Neural cell (in vitro differentiated cells): ENCODE measurements at regions not wholly inside any gene's neighbourhood (a gene's known extent, or its start where the extent isn't known, plus 50 kb on each side); places are given as distances from the start of the nearest gene placed in this dataset.

Experiments
- H2AFZ ChIP-seq: fragments of 200-600, 300-800 bp; sonication (generic), shearing (Covaris generic); 2 replicates; pipeline ENCODE4 v1.6.0; 2014; ENCODE audit warnings: low read depth, mild to moderate bottlenecking, antibody characterized with exemption, low read length, moderate library complexity
- H3F3A ChIP-seq: fragments of 200-600 bp; shearing (Covaris generic); 2 replicates; pipeline ENCODE4 v1.6.1; 2016; ENCODE audit warnings: mild to moderate bottlenecking, moderate library complexity, mixed read lengths, antibody characterized with exemption, low read length; ENCODE audit not compliant: insufficient read depth, poor library complexity, severe bottlenecking
- H3K27ac ChIP-seq: fragments of 200-600, 300-800 bp; sonication (generic), shearing (Covaris generic); 2 replicates; pipeline ENCODE4 v1.5.1; 2014; ENCODE audit warnings: mild to moderate bottlenecking, low read length, moderate library complexity
- H3K27me3 ChIP-seq: fragments of 300-800, 200-600 bp; sonication (generic), shearing (Covaris generic); 2 replicates; pipeline ENCODE4 v1.6.0; 2014; ENCODE audit warnings: mild to moderate bottlenecking, low read depth, low read length, moderate library complexity; ENCODE audit not compliant: insufficient read depth
- H3K36me3 ChIP-seq: fragments of 300-800, 200-600 bp; sonication (generic), shearing (Covaris generic); 2 replicates; pipeline ENCODE4 v1.5.1; 2014; ENCODE audit warnings: mild to moderate bottlenecking, antibody characterized with exemption, low read length, moderate library complexity; ENCODE audit not compliant: insufficient read depth
- H3K4me2 ChIP-seq: fragments of 300-800, 200-600 bp; sonication (generic), shearing (Covaris generic); 2 replicates; pipeline ENCODE4 v1.6.0; 2014; ENCODE audit warnings: mild to moderate bottlenecking, low read length
- H3K4me3 ChIP-seq: fragments of 300-800, 200-600 bp; sonication (generic), shearing (Covaris generic); 2 replicates; pipeline ENCODE4 v1.5.1; 2014; ENCODE audit warnings: mild to moderate bottlenecking, low read length, moderate library complexity
- H3K79me2 ChIP-seq: fragments of 200-600 bp; shearing (Covaris generic); replicated peaks from 2 replicates; pipeline ENCODE4 v1.6.0; 2014; ENCODE audit warnings: mild to moderate bottlenecking, low read length, moderate library complexity; ENCODE audit not compliant: insufficient read depth
- H3K9ac ChIP-seq: fragments of 300-800, 200-600 bp; sonication (generic), shearing (Covaris generic); 2 replicates; pipeline ENCODE4 v1.6.1; 2016; ENCODE audit warnings: mild to moderate bottlenecking, low read length, mixed read lengths
- H3K9me2 ChIP-seq: fragments of 200-600 bp; shearing (Covaris generic); 2 replicates; pipeline ENCODE4 v1.6.1; 2016; ENCODE audit warnings: mild to moderate bottlenecking, low read length, mixed read lengths; ENCODE audit not compliant: insufficient read depth
- H3K9me3 ChIP-seq: fragments of 200-600, 300-800 bp; sonication (generic), shearing (Covaris generic); 2 replicates; pipeline ENCODE4 v1.6.1; 2016; ENCODE audit warnings: mild to moderate bottlenecking, mixed run types, low read length, moderate library complexity, mixed read lengths
- H4K20me1 ChIP-seq: fragments of 200-600 bp; shearing (Covaris generic); 2 replicates; pipeline ENCODE4 v1.6.1; 2016; ENCODE audit warnings: mild to moderate bottlenecking, mixed run types; ENCODE audit not compliant: insufficient read depth
- EP300 ChIP-seq: fragments of 450-650 bp; conservative IDR thresholded peaks from 2 replicates; pipeline ENCODE4 v1.6.1; 2014; ENCODE audit warnings: antibody characterized with exemption, mild to moderate bottlenecking, moderate library complexity; ENCODE audit not compliant: poor library complexity, severe bottlenecking
- EZH2 ChIP-seq: fragments of 200-600, 300-800 bp; shearing (Covaris generic), sonication (generic); IDR thresholded peaks from 2 replicates; pipeline ENCODE4 v1.6.1; 2014; ENCODE audit warnings: antibody characterized with exemption, low read length, borderline replicate concordance, mild to moderate bottlenecking; ENCODE audit not compliant: insufficient read depth, poor library complexity, severe bottlenecking
- MXI1 ChIP-seq: fragments of 450-650 bp; conservative IDR thresholded peaks from 2 replicates; pipeline ENCODE4 v1.6.1; 2014; ENCODE audit warnings: antibody characterized with exemption, mild to moderate bottlenecking; ENCODE audit not compliant: poor library complexity, severe bottlenecking
- POLR2AphosphoS5 ChIP-seq: IDR thresholded peaks from 2 replicates; pipeline ENCODE4 v1.6.1; 2012
- RAD21 ChIP-seq: fragments of 450-650 bp; conservative IDR thresholded peaks from 2 replicates; pipeline ENCODE4 v1.6.1; 2014; ENCODE audit warnings: antibody characterized with exemption, mild to moderate bottlenecking, moderate library complexity
- SMC3 ChIP-seq: fragments of 450-650 bp; conservative IDR thresholded peaks from 2 replicates; pipeline ENCODE4 v1.6.1; 2014; ENCODE audit warnings: antibody characterized with exemption, mild to moderate bottlenecking, moderate library complexity; ENCODE audit not compliant: poor library complexity
- TAF1 ChIP-seq: IDR thresholded peaks from 2 replicates; pipeline ENCODE4 v1.6.1; 2012; ENCODE audit warnings: low read depth
- TF ChIP-seq, protein P1 (sequence below): fragments of 450-650 bp; IDR thresholded peaks from 2 replicates; pipeline ENCODE4 v1.5.1; 2014; ENCODE audit warnings: antibody characterized with exemption, mild to moderate bottlenecking, moderate library complexity; ENCODE audit not compliant: poor library complexity, severe bottlenecking
- TF ChIP-seq, protein P2 (sequence below): IDR thresholded peaks from 2 replicates; pipeline ENCODE4 v1.6.1; 2012; ENCODE audit warnings: borderline replicate concordance

DNA sequence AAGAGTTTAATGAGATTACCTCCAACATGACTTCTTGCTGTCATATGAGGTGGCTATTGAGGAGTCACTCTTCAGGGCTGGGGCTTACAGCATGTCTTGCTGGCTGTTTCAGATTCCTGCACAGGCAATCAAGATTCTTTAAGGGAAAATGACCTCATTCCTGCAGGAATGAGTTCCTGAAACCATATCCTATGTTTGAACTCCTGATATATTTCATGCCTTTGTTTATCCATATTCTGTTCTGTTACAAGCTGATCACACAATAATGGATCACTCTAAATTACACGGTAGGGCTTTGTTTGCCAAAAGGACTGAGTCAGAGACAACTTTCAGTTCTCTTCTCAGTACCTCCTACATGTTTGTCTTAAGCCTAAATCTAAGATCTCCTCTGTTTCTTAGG lies 879.8 kb upstream of the PIK3C3 start:
- TF ChIP-seq SMC3 (no peak), TAF1 (no peak), EZH2 (no peak), POLR2AphosphoS5 (no peak), RAD21 (no peak), EP300 (no peak), MXI1 (no peak)
- TF ChIP-seq, protein P1, sequence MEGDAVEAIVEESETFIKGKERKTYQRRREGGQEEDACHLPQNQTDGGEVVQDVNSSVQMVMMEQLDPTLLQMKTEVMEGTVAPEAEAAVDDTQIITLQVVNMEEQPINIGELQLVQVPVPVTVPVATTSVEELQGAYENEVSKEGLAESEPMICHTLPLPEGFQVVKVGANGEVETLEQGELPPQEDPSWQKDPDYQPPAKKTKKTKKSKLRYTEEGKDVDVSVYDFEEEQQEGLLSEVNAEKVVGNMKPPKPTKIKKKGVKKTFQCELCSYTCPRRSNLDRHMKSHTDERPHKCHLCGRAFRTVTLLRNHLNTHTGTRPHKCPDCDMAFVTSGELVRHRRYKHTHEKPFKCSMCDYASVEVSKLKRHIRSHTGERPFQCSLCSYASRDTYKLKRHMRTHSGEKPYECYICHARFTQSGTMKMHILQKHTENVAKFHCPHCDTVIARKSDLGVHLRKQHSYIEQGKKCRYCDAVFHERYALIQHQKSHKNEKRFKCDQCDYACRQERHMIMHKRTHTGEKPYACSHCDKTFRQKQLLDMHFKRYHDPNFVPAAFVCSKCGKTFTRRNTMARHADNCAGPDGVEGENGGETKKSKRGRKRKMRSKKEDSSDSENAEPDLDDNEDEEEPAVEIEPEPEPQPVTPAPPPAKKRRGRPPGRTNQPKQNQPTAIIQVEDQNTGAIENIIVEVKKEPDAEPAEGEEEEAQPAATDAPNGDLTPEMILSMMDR = no peak
- TF ChIP-seq, protein P2, sequence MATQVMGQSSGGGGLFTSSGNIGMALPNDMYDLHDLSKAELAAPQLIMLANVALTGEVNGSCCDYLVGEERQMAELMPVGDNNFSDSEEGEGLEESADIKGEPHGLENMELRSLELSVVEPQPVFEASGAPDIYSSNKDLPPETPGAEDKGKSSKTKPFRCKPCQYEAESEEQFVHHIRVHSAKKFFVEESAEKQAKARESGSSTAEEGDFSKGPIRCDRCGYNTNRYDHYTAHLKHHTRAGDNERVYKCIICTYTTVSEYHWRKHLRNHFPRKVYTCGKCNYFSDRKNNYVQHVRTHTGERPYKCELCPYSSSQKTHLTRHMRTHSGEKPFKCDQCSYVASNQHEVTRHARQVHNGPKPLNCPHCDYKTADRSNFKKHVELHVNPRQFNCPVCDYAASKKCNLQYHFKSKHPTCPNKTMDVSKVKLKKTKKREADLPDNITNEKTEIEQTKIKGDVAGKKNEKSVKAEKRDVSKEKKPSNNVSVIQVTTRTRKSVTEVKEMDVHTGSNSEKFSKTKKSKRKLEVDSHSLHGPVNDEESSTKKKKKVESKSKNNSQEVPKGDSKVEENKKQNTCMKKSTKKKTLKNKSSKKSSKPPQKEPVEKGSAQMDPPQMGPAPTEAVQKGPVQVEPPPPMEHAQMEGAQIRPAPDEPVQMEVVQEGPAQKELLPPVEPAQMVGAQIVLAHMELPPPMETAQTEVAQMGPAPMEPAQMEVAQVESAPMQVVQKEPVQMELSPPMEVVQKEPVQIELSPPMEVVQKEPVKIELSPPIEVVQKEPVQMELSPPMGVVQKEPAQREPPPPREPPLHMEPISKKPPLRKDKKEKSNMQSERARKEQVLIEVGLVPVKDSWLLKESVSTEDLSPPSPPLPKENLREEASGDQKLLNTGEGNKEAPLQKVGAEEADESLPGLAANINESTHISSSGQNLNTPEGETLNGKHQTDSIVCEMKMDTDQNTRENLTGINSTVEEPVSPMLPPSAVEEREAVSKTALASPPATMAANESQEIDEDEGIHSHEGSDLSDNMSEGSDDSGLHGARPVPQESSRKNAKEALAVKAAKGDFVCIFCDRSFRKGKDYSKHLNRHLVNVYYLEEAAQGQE = no peak
- Histone ChIP-seq H3K9me3 (no peaks in the 10 kb centered on the region), H2AFZ (no peak overlapping the region), H3K79me2 (no peaks in the 10 kb centered on the region), H4K20me1 (no peaks in the 10 kb centered on the region), H3K36me3 (no peaks in the 10 kb centered on the region), H3K27me3 (no peaks in the 10 kb centered on the region), H3K9me2 (no peaks in the 10 kb centered on the region), H3K9ac (no peak overlapping the region), H3F3A (no peaks in the 10 kb centered on the region), H3K4me2 (no peak overlapping the region), H3K27ac (no peak overlapping the region), H3K4me3 (no peak overlapping the region)

DNA sequence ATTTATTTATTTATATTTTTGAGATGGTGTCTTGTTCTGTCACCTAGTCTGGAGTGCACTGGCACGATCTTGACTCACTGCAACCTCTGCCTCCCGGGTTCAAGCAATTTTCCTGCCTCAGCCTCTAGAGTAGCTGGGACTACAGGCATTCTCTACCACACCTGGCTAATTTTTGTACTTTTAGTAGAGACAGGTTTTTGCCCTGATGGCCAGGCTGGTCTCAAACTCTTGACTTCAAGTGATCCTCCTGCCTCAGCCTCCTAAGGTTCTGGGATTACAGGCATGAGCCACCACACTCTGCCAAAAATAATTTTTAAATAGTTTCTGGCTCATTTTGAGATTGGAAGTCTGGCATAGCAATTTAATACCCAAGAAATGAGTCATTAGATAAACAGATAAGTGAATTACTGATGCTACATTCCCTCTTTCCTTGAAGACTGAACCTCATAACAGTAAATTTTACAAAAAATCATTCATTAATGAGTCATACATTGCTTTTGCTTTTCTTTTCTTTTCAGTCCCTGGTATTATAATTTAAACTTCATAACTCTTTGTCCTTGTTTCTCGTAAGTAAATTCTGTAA lies 881.6 kb upstream of the PIK3C3 start:
- no peak for TF ChIP-seq EZH2
- no peak for TF ChIP-seq TAF1
- TF ChIP-seq MXI1 = no peak
- TF ChIP-seq EP300 = no peak
- TF ChIP-seq POLR2AphosphoS5 = no peak
- TF ChIP-seq RAD21 = no peak
- TF ChIP-seq, protein P1 = no peak
- H3K4me2 ChIP-seq = no peak overlapping the region
- no peaks in the 10 kb centered on the region for H3K9me3 ChIP-seq
- no peak overlapping the region for H3K27ac ChIP-seq
- no peaks in the 10 kb centered on the region for H3F3A ChIP-seq
- H2AFZ ChIP-seq = no peak overlapping the region
- H3K9ac ChIP-seq = no peak overlapping the region
- H3K9me2 ChIP-seq = no peaks in the 10 kb centered on the region
- no peaks in the 10 kb centered on the region for H3K36me3 ChIP-seq
- no peaks in the 10 kb centered on the region for H3K27me3 ChIP-seq
- H3K79me2 ChIP-seq = no peaks in the 10 kb centered on the region
- no peak overlapping the region for H3K4me3 ChIP-seq
- no peaks in the 10 kb centered on the region for H4K20me1 ChIP-seq
